Ascending aorta (tissue), 2 donors: ENCODE measurements at regions not wholly inside any gene's neighbourhood (a gene's known extent, or its start where the extent isn't known, plus 50 kb on each side); places are given as distances from the start of the nearest gene placed in this dataset.

Experiments
- DNase-seq, 2 donors: peaks; one replicate each; pipeline ENCODE4 v3.0.0-alpha.2; 2019; ENCODE audit warnings: low spot score in 2 of 2
- H3K27ac ChIP-seq, 2 donors: fragments of 200-600 bp; sonication (generic); one replicate each; pipeline ENCODE4 v1.5.1; 2016 to 2017; ENCODE audit warnings: mild to moderate bottlenecking in 1 of 2
- H3K27me3 ChIP-seq: fragments of 200-600 bp; sonication (generic); one replicate; pipeline ENCODE4 v1.5.1; 2017
- H3K36me3 ChIP-seq, 2 donors: fragments of 200-600 bp; sonication (generic); one replicate each; pipeline ENCODE4 v1.5.1; 2016
- H3K4me1 ChIP-seq, 2 donors: fragments of 200-600 bp; sonication (generic); one replicate each; pipeline ENCODE4 v1.5.1; 2016 to 2017; ENCODE audit warnings: mild to moderate bottlenecking in 1 of 2
- H3K4me3 ChIP-seq, 2 donors: fragments of 200-600 bp; sonication (generic); one replicate each; pipeline ENCODE4 v1.5.1; 2016 to 2017; ENCODE audit warnings: mild to moderate bottlenecking in 1 of 2
- H3K9me3 ChIP-seq, 2 donors: fragments of 200-600 bp; sonication (generic); one replicate each; pipeline ENCODE4 v1.5.1; 2016
- intact Hi-C: fragments of 100-400 bp; cut with DNase I; formaldehyde crosslinking; loops from one replicate; pipeline ENCODE4 v1.15.1; 2023
- TF ChIP-seq, protein P1 (sequence below), 3 experiments: fragments of 200-600 bp in 2 of 3; fragments of 450-650 bp in 1 of 3; sonication (generic) in 2 of 3; IDR thresholded peaks; one replicate each; pipeline ENCODE4 v1.5.1; 2016 to 2019; ENCODE audit warnings: antibody characterized with exemption in 3 of 3, mild to moderate bottlenecking in 1 of 3, moderate library complexity in 1 of 3

DNA sequence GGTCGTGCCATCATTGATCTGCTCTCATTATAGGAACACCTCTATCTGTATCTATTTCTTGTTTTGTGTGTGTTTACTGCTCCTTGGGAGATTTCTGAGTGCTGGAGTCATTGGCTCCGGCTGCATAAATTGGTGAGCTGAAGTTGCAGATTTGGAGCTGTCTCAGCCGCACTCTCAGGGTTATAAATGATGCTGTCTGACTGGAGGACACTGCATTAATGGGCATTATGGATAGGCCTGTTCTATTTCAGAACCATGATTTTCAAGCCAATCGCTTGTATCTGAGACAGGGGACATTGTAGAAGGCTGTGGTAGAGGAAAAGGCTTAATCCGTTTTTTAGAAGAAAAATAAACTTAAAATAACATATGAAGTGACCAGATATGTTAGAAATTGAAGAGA is 126.4 kb upstream of the KIF2B start:
- H3K36me3 ChIP-seq: no peaks in the 10 kb centered on the region
- H3K4me1 ChIP-seq: no peaks in the 10 kb centered on the region
- no peaks in the 10 kb centered on the region for H3K9me3 ChIP-seq
- H3K27me3 ChIP-seq: no peaks in the 10 kb centered on the region
- DNase-seq: no peak
- no peak overlapping the region for H3K4me3 ChIP-seq
- TF ChIP-seq, protein P1, sequence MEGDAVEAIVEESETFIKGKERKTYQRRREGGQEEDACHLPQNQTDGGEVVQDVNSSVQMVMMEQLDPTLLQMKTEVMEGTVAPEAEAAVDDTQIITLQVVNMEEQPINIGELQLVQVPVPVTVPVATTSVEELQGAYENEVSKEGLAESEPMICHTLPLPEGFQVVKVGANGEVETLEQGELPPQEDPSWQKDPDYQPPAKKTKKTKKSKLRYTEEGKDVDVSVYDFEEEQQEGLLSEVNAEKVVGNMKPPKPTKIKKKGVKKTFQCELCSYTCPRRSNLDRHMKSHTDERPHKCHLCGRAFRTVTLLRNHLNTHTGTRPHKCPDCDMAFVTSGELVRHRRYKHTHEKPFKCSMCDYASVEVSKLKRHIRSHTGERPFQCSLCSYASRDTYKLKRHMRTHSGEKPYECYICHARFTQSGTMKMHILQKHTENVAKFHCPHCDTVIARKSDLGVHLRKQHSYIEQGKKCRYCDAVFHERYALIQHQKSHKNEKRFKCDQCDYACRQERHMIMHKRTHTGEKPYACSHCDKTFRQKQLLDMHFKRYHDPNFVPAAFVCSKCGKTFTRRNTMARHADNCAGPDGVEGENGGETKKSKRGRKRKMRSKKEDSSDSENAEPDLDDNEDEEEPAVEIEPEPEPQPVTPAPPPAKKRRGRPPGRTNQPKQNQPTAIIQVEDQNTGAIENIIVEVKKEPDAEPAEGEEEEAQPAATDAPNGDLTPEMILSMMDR (IDR thresholded peaks at IDR 0.05): no peak
- intact Hi-C loops: no loop called here
- H3K27ac ChIP-seq: no peak overlapping the region

GRCh38 chr17:53687324-53687723 is 135.4 kb upstream of the KIF2B start:
- no peaks in the 10 kb centered on the region for H3K36me3 ChIP-seq
- no peaks in the 10 kb centered on the region for H3K9me3 ChIP-seq
- intact Hi-C loops: no loop called here
- H3K4me1 ChIP-seq: no peaks in the 10 kb centered on the region
- DNase-seq: no peak
- TF ChIP-seq, protein P1 (IDR thresholded peaks at IDR 0.05): no peak
- no peak overlapping the region for H3K4me3 ChIP-seq
- H3K27me3 ChIP-seq: no peaks in the 10 kb centered on the region
- no peak overlapping the region for H3K27ac ChIP-seq

GRCh38 chr17:53680745-53681144 is 142.0 kb upstream of the KIF2B start:
- Histone ChIP-seq H3K27me3 (no peaks in the 10 kb centered on the region), H3K4me1 (no peaks in the 10 kb centered on the region)
- intact Hi-C loops: no loop called here

GRCh38 chr17:53668854-53669253 is 153.9 kb upstream of the KIF2B start:
- H3K36me3 ChIP-seq: no peaks in the 10 kb centered on the region
- TF ChIP-seq, protein P1 (IDR thresholded peaks at IDR 0.05): no peak
- no peak overlapping the region for H3K27ac ChIP-seq
- no peaks in the 10 kb centered on the region for H3K27me3 ChIP-seq
- no peak for DNase-seq
- no peaks in the 10 kb centered on the region for H3K9me3 ChIP-seq
- intact Hi-C loops: no loop called here
- no peak overlapping the region for H3K4me3 ChIP-seq
- no peaks in the 10 kb centered on the region for H3K4me1 ChIP-seq

More at GRCh38 chr17:53680745-53681144, 142.0 kb upstream of the KIF2B start:
- H3K36me3 ChIP-seq: no peaks in the 10 kb centered on the region
- H3K9me3 ChIP-seq: no peaks in the 10 kb centered on the region
- no peak overlapping the region for H3K4me3 ChIP-seq
- TF ChIP-seq, protein P1 (IDR thresholded peaks at IDR 0.05): no peak
- H3K27ac ChIP-seq: no peak overlapping the region
- no peak for DNase-seq

- TF ChIP-seq, protein P1 (IDR thresholded peaks at IDR 0.05): no peak
- Histone ChIP-seq H3K9me3 (no peaks in the 10 kb centered on the region), H3K4me1 (no peaks in the 10 kb centered on the region), H3K27me3 (no peaks in the 10 kb centered on the region), H3K36me3 (no peaks in the 10 kb centered on the region), H3K4me3 (no peak overlapping the region), H3K27ac (no peak overlapping the region)
- DNase-seq: no peak
- intact Hi-C loops: no loop called here
Observed at GRCh38 chr17:53662608-53663007, 160.1 kb upstream of the KIF2B start.

DNA sequence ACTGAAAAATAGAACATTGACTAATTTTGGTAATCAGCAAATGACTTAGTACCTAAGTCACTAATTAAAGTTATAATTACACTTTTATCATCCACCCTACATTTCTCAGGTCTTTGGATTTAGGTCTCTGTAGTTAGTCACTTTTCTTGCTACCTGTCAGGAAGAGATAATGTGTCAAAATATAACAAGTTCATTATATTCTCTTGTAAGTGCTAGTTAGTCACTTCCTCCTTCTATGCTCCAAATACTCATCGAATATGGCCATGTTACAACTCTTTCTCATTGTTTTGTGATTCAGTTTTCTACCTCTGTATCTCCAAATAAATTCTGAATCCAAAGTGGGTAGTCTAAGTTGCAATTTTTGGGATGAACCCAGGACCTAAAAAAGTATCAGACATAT is 163.5 kb upstream of the KIF2B start:
- H3K27ac ChIP-seq: no peak overlapping the region
- H3K4me3 ChIP-seq: no peak overlapping the region
- no peaks in the 10 kb centered on the region for H3K4me1 ChIP-seq
- H3K27me3 ChIP-seq: no peaks in the 10 kb centered on the region
- TF ChIP-seq, protein P1 (IDR thresholded peaks at IDR 0.05): no peak
- intact Hi-C loops: no loop called here
- DNase-seq: no peak
- no peaks in the 10 kb centered on the region for H3K9me3 ChIP-seq
- H3K36me3 ChIP-seq: no peaks in the 10 kb centered on the region
